ENCODE measurements at regions not wholly inside any gene's neighbourhood (a gene's known extent, or its start where the extent isn't known, plus 50 kb on each side); places are given as distances from the start of the nearest gene placed in this dataset.

- TF ChIP-seq POLR2AphosphoS5 (IDR thresholded peaks at IDR 0.05; ENCODE audit: low read depth, low read length) (no peak), TAF1 (IDR thresholded peaks at IDR 0.05; ENCODE audit: borderline replicate concordance, insufficient read depth, low read length) (no peak), SIN3A (IDR thresholded peaks at IDR 0.05; ENCODE audit: borderline replicate concordance, insufficient read depth, low read length) (no peak), REST (IDR thresholded peaks at IDR 0.05; ENCODE audit: insufficient read depth in 1 of 2, low read depth in 2 of 2, low read length in 2 of 2) (no peak), FOXP2 (optimal IDR thresholded peaks at IDR 0.05; ENCODE audit: borderline replicate concordance, extremely low read depth, extremely low read length, insufficient read depth) (no peak)
Observed at GRCh38 chr16:63059676-63060075, 1023.4 kb upstream of the CDH8 start.

- TF ChIP-seq TAF1 (IDR thresholded peaks at IDR 0.05; ENCODE audit: borderline replicate concordance, insufficient read depth, low read length): no peak
- no peak for TF ChIP-seq POLR2AphosphoS5 (IDR thresholded peaks at IDR 0.05; ENCODE audit: low read depth, low read length)
- no peak for TF ChIP-seq REST (IDR thresholded peaks at IDR 0.05; ENCODE audit: insufficient read depth in 1 of 2, low read depth in 2 of 2, low read length in 2 of 2)
- TF ChIP-seq SIN3A (IDR thresholded peaks at IDR 0.05; ENCODE audit: borderline replicate concordance, insufficient read depth, low read length): no peak
- no peak for TF ChIP-seq FOXP2 (optimal IDR thresholded peaks at IDR 0.05; ENCODE audit: borderline replicate concordance, extremely low read depth, extremely low read length, insufficient read depth)
Observed at GRCh38 chr16:63057341-63057740, 1021.1 kb upstream of the CDH8 start.

- TF ChIP-seq FOXP2 (optimal IDR thresholded peaks at IDR 0.05; ENCODE audit: borderline replicate concordance, extremely low read depth, extremely low read length, insufficient read depth): no peak
- no peak for TF ChIP-seq POLR2AphosphoS5 (IDR thresholded peaks at IDR 0.05; ENCODE audit: low read depth, low read length)
- no peak for TF ChIP-seq TAF1 (IDR thresholded peaks at IDR 0.05; ENCODE audit: borderline replicate concordance, insufficient read depth, low read length)
- TF ChIP-seq REST (IDR thresholded peaks at IDR 0.05; ENCODE audit: insufficient read depth in 1 of 2, low read depth in 2 of 2, low read length in 2 of 2): no peak
- no peak for TF ChIP-seq SIN3A (IDR thresholded peaks at IDR 0.05; ENCODE audit: borderline replicate concordance, insufficient read depth, low read length)
Observed at GRCh38 chr16:63050391-63050790, 1014.2 kb upstream of the CDH8 start.

- no peak for TF ChIP-seq TAF1 (IDR thresholded peaks at IDR 0.05; ENCODE audit: borderline replicate concordance, insufficient read depth, low read length)
- no peak for TF ChIP-seq SIN3A (IDR thresholded peaks at IDR 0.05; ENCODE audit: borderline replicate concordance, insufficient read depth, low read length)
Observed at GRCh38 chr16:63038397-63039106, 1002.3 kb upstream of the CDH8 start.

GRCh38 chr16:63037761-63038396, 1001.6 kb upstream of the CDH8 start:
- TF ChIP-seq POLR2AphosphoS5 (IDR thresholded peaks at IDR 0.05; ENCODE audit: low read depth, low read length): no peak
- TF ChIP-seq TAF1 (IDR thresholded peaks at IDR 0.05; ENCODE audit: borderline replicate concordance, insufficient read depth, low read length): no peak
- TF ChIP-seq SIN3A (IDR thresholded peaks at IDR 0.05; ENCODE audit: borderline replicate concordance, insufficient read depth, low read length): no peak
- TF ChIP-seq REST (IDR thresholded peaks at IDR 0.05; ENCODE audit: insufficient read depth in 1 of 2, low read depth in 2 of 2, low read length in 2 of 2): no peak
- no peak for TF ChIP-seq FOXP2 (optimal IDR thresholded peaks at IDR 0.05; ENCODE audit: borderline replicate concordance, extremely low read depth, extremely low read length, insufficient read depth)

Data from PFSK-1 (cell line).